GM12878 (cell line): ENCODE measurements at regions not wholly inside any gene's neighbourhood (a gene's known extent, or its start where the extent isn't known, plus 50 kb on each side); places are given as distances from the start of the nearest gene placed in this dataset.
"Not testable (repeated sequence)": the region's sequence is repeated elsewhere in the genome, so short reads cannot be mapped to it uniquely, and the experiment has no call there.

ENCODE experiments used
- EZH2 ChIP-seq: IDR thresholded peaks from 2 replicates; pipeline ENCODE4 v1.6.1; 2012; ENCODE audit warnings: low read depth, mild to moderate bottlenecking, control low read depth, inconsistent platforms, low read length, borderline replicate concordance; ENCODE audit not compliant: control insufficient read depth
- POLR2A ChIP-seq: IDR thresholded peaks from 2 replicates; pipeline ENCODE4 v1.6.1; 2011; ENCODE audit warnings: low read depth, mild to moderate bottlenecking, low read length
- RFX5 ChIP-seq: IDR thresholded peaks from 2 replicates; pipeline ENCODE4 v1.6.1; 2011; ENCODE audit warnings: low read depth, low read length, improper control_type of control experiment
- SMAD1 ChIP-seq: fragments of 450-650 bp; IDR thresholded peaks from 2 replicates; pipeline ENCODE4 v1.6.1; 2018; ENCODE audit warnings: mild to moderate bottlenecking, low read depth; ENCODE audit not compliant: partially characterized antibody
- TAF1 ChIP-seq: IDR thresholded peaks from 2 replicates; pipeline ENCODE4 v1.6.1; 2011; ENCODE audit warnings: mild to moderate bottlenecking, low read depth, low read length, borderline replicate concordance
- TF ChIP-seq, protein P1 (sequence below): fragments of 450-650 bp; IDR thresholded peaks from 2 replicates; pipeline ENCODE4 v1.6.1; 2017; ENCODE audit warnings: mild to moderate bottlenecking

DNA sequence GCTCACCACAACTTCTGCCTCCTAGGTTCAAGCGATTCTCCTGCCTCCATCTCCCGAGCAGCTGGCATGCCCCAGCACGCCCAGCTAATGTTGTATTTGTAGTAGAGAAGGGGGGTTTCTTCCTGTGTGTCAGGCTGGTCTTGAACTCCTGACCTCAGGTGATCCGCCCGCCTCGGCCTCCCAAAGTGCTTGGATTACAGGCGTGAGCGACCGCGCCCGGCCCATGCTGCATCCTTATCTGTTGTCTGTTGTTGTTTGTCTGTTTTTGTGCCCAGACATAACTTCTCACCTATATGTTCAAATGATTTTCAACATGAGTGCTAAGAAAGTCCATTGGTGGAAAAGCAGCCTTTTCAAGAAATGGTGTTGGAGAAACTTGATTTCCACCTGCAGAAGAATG lies 113.0 kb upstream of the HMX1 start:
- not testable (repeated sequence) for TF ChIP-seq SMAD1, TAF1, EZH2, RFX5, POLR2A
- TF ChIP-seq, protein P1, sequence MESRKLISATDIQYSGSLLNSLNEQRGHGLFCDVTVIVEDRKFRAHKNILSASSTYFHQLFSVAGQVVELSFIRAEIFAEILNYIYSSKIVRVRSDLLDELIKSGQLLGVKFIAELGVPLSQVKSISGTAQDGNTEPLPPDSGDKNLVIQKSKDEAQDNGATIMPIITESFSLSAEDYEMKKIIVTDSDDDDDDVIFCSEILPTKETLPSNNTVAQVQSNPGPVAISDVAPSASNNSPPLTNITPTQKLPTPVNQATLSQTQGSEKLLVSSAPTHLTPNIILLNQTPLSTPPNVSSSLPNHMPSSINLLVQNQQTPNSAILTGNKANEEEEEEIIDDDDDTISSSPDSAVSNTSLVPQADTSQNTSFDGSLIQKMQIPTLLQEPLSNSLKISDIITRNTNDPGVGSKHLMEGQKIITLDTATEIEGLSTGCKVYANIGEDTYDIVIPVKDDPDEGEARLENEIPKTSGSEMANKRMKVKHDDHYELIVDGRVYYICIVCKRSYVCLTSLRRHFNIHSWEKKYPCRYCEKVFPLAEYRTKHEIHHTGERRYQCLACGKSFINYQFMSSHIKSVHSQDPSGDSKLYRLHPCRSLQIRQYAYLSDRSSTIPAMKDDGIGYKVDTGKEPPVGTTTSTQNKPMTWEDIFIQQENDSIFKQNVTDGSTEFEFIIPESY, result not testable (repeated sequence)
